GM12891 (cell line): ENCODE measurements at regions not wholly inside any gene's neighbourhood (a gene's known extent, or its start where the extent isn't known, plus 50 kb on each side); places are given as distances from the start of the nearest gene placed in this dataset.

Source experiments
- DNase-seq: peaks from one replicate; pipeline ENCODE4 v3.0.0; 2011; ENCODE audit warnings: low spot score; ENCODE audit not compliant: insufficient read length
- FAIRE-seq: peaks from 2 replicates; lab custom pipeline; 2011; peaks lifted over from hg19 to GRCh38; lab: Jason Lieb, UNC
- PAX5 ChIP-seq: IDR thresholded peaks from 2 replicates; pipeline ENCODE4 v1.6.1; 2011; ENCODE audit warnings: low read length, moderate library complexity, mild to moderate bottlenecking; ENCODE audit not compliant: insufficient read depth, severe bottlenecking
- POLR2A ChIP-seq: IDR thresholded peaks from 2 replicates; pipeline ENCODE4 v1.6.1; 2011; ENCODE audit warnings: low read depth, low read length, control low read depth
- POLR2AphosphoS5 ChIP-seq: IDR thresholded peaks from 2 replicates; pipeline ENCODE4 v1.6.1; 2011; ENCODE audit warnings: low read depth, low read length, control low read depth
- POU2F2 ChIP-seq: IDR thresholded peaks from 2 replicates; pipeline ENCODE4 v1.6.1; 2011; ENCODE audit warnings: low read depth, mild to moderate bottlenecking, control low read depth, low read length, moderate library complexity
- SPI1 ChIP-seq: IDR thresholded peaks from 2 replicates; pipeline ENCODE4 v1.6.1; 2011; ENCODE audit warnings: low read depth, low read length, control low read depth
- TAF1 ChIP-seq: IDR thresholded peaks from 2 replicates; pipeline ENCODE4 v1.6.1; 2011; ENCODE audit warnings: low read depth, low read length, control low read depth

- TF ChIP-seq TAF1 (no peak), SPI1 (no peak), POU2F2 (no peak)
These were observed 283.5 kb upstream of the GIMD1 start for GRCh38 chr4:106652095-106652494.

DNA sequence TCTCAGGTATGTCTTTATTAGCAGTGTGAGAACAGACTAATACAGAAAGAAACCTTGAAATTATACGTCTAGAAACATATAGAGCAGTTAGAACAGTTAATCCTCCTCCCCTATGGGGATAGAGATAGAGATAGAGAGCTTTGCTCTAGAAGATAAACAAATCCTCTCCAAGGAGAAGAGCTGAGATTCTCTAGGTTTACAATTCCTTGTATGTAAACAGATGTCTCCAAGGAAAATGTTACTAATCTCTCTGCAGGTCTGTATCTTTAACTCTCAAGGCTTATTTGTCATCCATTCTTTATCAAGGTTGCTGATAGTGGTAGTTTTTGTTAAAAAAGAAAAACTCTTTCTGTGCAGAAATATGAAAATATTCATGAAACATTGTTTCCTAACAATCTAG lies 282.1 kb upstream of the GIMD1 start:
- FAIRE-seq (no peak), DNase-seq (no peak)
- TF ChIP-seq POLR2AphosphoS5: no peak
- TF ChIP-seq TAF1: no peak
- no peak for TF ChIP-seq SPI1
- no peak for TF ChIP-seq PAX5
- TF ChIP-seq POLR2A: no peak
- TF ChIP-seq POU2F2: no peak

More at GRCh38 chr4:106652095-106652494, 283.5 kb upstream of the GIMD1 start:
- DNase-seq (no peak), FAIRE-seq (no peak)

- no peak for FAIRE-seq
- DNase-seq: no peak
- TF ChIP-seq PAX5 (no peak), SPI1 (no peak)
These were observed 278.9 kb upstream of the GIMD1 start for GRCh38 chr4:106647451-106647850.

DNA sequence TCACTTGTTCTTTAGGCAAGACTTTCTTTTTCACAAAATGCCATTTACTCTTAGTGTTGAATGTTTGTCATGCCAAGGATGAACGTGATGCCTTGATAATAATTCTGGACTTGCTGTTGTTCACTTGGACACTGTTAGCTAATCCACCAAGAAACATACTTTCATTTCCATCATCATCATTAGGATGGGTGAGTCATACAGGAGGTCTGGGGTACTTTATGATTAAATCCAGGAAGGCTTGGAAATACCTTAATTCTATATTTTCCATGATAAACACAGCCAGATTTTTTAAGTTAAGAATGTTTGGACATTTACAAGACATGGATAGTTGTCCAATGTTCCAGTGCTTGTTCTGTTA lies 260.7 kb upstream of the GIMD1 start:
- TF ChIP-seq POLR2A: no peak
- TF ChIP-seq SPI1: no peak
- no peak for TF ChIP-seq TAF1
- no peak for TF ChIP-seq POU2F2
- TF ChIP-seq POLR2AphosphoS5: no peak
- TF ChIP-seq PAX5: no peak
- FAIRE-seq (no peak), DNase-seq (no peak)

DNA sequence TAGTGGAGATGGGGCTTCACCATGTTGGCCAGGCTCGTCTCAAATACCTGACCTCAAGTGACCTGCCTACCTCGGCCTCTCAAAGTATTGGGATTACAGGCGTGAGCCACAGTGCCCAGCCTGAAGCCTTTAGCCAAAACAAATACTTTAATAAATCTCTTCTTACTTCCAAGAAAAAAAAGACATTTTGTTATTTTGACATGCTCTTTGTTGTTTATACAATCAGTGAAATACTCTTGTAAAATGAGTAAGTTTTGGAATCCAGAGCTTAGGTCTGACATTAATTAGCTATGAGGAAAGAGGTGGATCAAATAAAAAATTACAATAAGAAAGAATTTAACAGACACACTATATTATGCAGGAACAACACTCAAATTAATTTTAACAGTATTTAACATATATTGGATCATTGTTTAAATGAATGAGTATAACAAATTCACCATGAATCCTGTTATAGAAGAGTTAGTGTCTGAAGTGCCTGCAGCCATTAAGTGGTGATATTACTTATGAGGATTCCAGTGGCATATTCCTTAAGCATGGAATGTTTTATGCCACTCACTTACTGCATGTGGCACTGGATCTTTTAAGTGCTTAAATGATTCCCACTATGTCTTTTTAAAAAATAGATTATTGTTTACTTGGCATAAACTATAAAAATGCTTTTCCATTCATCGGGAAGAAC lies 260.1 kb upstream of the GIMD1 start:
- TF ChIP-seq POLR2AphosphoS5: no peak
- no peak for TF ChIP-seq POU2F2
- no peak for TF ChIP-seq SPI1
- no peak for TF ChIP-seq PAX5
- no peak for TF ChIP-seq TAF1
- TF ChIP-seq POLR2A: no peak
- no peak for DNase-seq
- no peak for FAIRE-seq

DNA sequence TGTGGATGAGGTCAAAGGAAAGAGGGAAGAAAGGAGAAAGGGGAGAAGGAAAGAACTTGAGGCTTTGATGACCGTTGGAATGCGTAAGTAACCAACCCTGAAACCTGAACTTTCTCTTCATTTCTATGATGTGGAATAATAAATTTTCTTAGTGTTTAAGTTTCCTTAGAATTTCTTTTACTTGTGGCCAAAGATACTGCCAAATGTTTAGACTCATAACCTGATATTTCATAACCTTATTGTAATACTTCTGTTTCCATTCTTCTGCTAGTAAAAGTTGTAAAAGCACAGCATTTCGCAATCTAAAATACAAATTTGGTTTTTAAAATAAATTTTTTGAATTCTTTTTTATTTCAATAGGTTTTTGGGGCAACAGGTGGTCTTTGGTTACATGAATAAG lies 258.5 kb upstream of the GIMD1 start:
- DNase-seq (no peak), FAIRE-seq (no peak)
- TF ChIP-seq POU2F2 (no peak), POLR2A (no peak), PAX5 (no peak), POLR2AphosphoS5 (no peak), TAF1 (no peak), SPI1 (no peak)

GRCh38 chr4:106624671-106625070 lies 256.1 kb upstream of the GIMD1 start:
- no peak for TF ChIP-seq POLR2AphosphoS5
- no peak for TF ChIP-seq POU2F2
- no peak for TF ChIP-seq TAF1
- TF ChIP-seq POLR2A: no peak
- TF ChIP-seq SPI1: no peak
- TF ChIP-seq PAX5: no peak
- DNase-seq (no peak), FAIRE-seq (no peak)

GRCh38 chr4:106618956-106619355 lies 250.4 kb upstream of the GIMD1 start:
- TF ChIP-seq POLR2AphosphoS5 (no peak), TAF1 (no peak), POLR2A (no peak), PAX5 (no peak)
- DNase-seq: no peak
- no peak for FAIRE-seq

DNA sequence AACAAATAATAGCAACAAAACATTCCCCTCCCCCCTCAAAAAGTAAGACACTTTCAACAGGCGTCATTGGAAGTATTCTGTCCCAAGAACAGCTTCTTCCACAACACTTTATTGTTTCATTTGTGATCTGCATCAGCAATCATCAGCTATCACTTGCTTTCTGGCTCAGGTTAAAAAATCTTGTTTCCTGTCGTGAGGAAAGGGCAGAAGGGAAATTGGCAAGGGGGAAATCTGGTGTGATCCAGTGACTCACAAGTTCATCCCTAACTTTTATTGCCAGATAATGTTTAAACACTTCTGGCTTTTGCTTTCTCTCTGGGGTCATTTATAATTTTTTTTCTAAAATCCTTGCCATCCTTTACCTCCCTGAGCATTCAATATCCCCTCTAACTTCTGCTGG lies 247.4 kb upstream of the GIMD1 start:
- no peak for DNase-seq
- FAIRE-seq: no peak
- TF ChIP-seq TAF1 (no peak), POLR2A (no peak), PAX5 (no peak), POLR2AphosphoS5 (no peak), SPI1 (no peak), POU2F2 (no peak)

DNA sequence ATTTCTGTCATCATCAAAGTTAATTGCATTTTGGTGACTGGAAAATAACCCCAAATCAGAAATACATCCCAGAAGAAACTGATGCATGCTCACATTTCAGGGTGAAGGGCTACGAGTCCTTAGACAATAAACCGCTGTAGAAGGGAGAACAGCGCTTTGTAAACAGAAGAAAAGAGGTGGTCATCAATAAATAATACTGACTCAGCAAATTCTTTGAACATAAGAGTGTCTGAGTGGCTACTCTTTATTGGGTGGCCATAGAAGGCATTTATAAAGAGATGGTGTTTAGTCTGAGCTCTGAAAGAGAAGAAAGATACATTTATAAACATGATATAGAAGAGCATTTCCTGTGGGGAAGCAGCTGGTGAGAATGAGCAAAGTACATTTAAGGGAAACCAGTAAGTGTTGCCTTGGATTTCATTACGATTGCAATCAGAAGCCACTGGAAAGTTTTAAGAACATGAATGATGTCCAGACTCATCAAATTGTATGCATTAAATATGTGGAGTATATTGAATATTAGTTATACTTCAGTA lies 246.9 kb upstream of the GIMD1 start:
- FAIRE-seq: no peak
- no peak for DNase-seq
- no peak for TF ChIP-seq POU2F2
- TF ChIP-seq POLR2AphosphoS5: no peak
- no peak for TF ChIP-seq PAX5
